ENCODE measurements at regions not wholly inside any gene's neighbourhood (a gene's known extent, or its start where the extent isn't known, plus 50 kb on each side); places are given as distances from the start of the nearest gene placed in this dataset.
"Not testable (repeated sequence)": the region's sequence is repeated elsewhere in the genome, so short reads cannot be mapped to it uniquely, and the experiment has no call there.

GRCh38 chr20:29741594-29741893 is 1515.9 kb upstream of the DEFB115 start:
- Mint-ChIP-seq H3K4me3 (ENCODE audit: unreplicated experiment) (no peak overlapping the region), H3K27me3 (ENCODE audit: unreplicated experiment) (peaks cover 11% of the 10 kb centered on the region), H3K9me3 (ENCODE audit: unreplicated experiment) (peaks cover 21% of the 10 kb centered on the region), H3K4me1 (ENCODE audit: unreplicated experiment) (no peaks in the 10 kb centered on the region), H3K36me3 (ENCODE audit: low read depth, unreplicated experiment) (peaks cover 10% of the 10 kb centered on the region), H3K27ac (ENCODE audit: unreplicated experiment) (no peak overlapping the region)
- no peak for TF ChIP-seq CTCF (IDR thresholded peaks at IDR 0.05; ENCODE audit: unreplicated experiment)
- no peak for DNase-seq (ENCODE audit: low spot score)

- Mint-ChIP-seq H3K27me3 (ENCODE audit: unreplicated experiment) (peaks cover 11% of the 10 kb centered on the region), H3K27ac (ENCODE audit: unreplicated experiment) (no peak overlapping the region), H3K9me3 (ENCODE audit: unreplicated experiment) (peaks cover 21% of the 10 kb centered on the region), H3K4me3 (ENCODE audit: unreplicated experiment) (no peak overlapping the region), H3K36me3 (ENCODE audit: low read depth, unreplicated experiment) (peaks cover 10% of the 10 kb centered on the region), H3K4me1 (ENCODE audit: unreplicated experiment) (no peaks in the 10 kb centered on the region)
- no peak for TF ChIP-seq CTCF (IDR thresholded peaks at IDR 0.05; ENCODE audit: unreplicated experiment)
- no peak for DNase-seq (ENCODE audit: low spot score)
Observed at GRCh38 chr20:29741894-29742698, 1515.4 kb upstream of the DEFB115 start.

GRCh38 chr20:29742699-29743100 is 1514.8 kb upstream of the DEFB115 start:
- no peak overlapping the region for H3K27ac Mint-ChIP-seq (ENCODE audit: unreplicated experiment)
- peaks cover 10% of the 10 kb centered on the region for H3K36me3 Mint-ChIP-seq (ENCODE audit: low read depth, unreplicated experiment)
- DNase-seq (ENCODE audit: low spot score), result no peak
- TF ChIP-seq CTCF (IDR thresholded peaks at IDR 0.05; ENCODE audit: unreplicated experiment), result no peak
- peaks cover 11% of the 10 kb centered on the region for H3K27me3 Mint-ChIP-seq (ENCODE audit: unreplicated experiment)
- peaks cover 27% of the 10 kb centered on the region for H3K9me3 Mint-ChIP-seq (ENCODE audit: unreplicated experiment)
- no peaks in the 10 kb centered on the region for H3K4me1 Mint-ChIP-seq (ENCODE audit: unreplicated experiment)
- H3K4me3 Mint-ChIP-seq (ENCODE audit: unreplicated experiment), result no peak overlapping the region

- peaks cover 30% of the 10 kb centered on the region for H3K9me3 Mint-ChIP-seq (ENCODE audit: unreplicated experiment)
- H3K27me3 Mint-ChIP-seq (ENCODE audit: unreplicated experiment), result peaks cover 11% of the 10 kb centered on the region
- no peak overlapping the region for H3K27ac Mint-ChIP-seq (ENCODE audit: unreplicated experiment)
- no peak overlapping the region for H3K4me3 Mint-ChIP-seq (ENCODE audit: unreplicated experiment)
- no peak for TF ChIP-seq CTCF (IDR thresholded peaks at IDR 0.05; ENCODE audit: unreplicated experiment)
- DNase-seq (ENCODE audit: low spot score), result no peak
- peaks cover 10% of the 10 kb centered on the region for H3K36me3 Mint-ChIP-seq (ENCODE audit: low read depth, unreplicated experiment)
- no peaks in the 10 kb centered on the region for H3K4me1 Mint-ChIP-seq (ENCODE audit: unreplicated experiment)
Observed at GRCh38 chr20:29743101-29743931, 1514.1 kb upstream of the DEFB115 start.

DNA sequence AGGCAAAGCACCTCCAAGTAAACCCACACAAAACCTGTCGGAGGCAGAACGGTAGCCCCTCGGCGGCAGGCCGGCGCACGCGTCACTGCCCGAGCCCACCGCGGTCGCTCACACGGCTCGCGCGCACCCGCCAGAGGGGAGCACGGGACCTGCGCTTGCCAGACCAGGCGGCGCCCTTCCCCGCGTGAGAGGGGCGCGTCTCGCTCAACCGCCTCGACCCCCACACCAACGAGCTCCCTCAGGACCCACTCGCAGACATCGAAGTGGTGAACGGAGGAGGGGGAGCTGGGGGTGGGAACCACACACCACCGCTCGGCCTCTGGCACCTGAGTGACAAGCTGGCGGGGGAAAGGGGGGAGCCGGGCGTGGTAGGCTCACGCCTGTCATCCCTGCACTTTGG is 1513.4 kb upstream of the DEFB115 start:
- Mint-ChIP-seq H3K4me1 (ENCODE audit: unreplicated experiment) (no peaks in the 10 kb centered on the region), H3K4me3 (ENCODE audit: unreplicated experiment) (no peak overlapping the region), H3K27ac (ENCODE audit: unreplicated experiment) (no peak overlapping the region), H3K27me3 (ENCODE audit: unreplicated experiment) (peaks cover 11% of the 10 kb centered on the region), H3K36me3 (ENCODE audit: low read depth, unreplicated experiment) (peaks cover 10% of the 10 kb centered on the region), H3K9me3 (ENCODE audit: unreplicated experiment) (peaks cover 30% of the 10 kb centered on the region)
- DNase-seq (ENCODE audit: low spot score), result no peak
- no peak for TF ChIP-seq CTCF (IDR thresholded peaks at IDR 0.05; ENCODE audit: unreplicated experiment)

- not testable (repeated sequence) for H3K27ac Mint-ChIP-seq (ENCODE audit: unreplicated experiment); H3K4me3 Mint-ChIP-seq (ENCODE audit: unreplicated experiment); H3K4me1 Mint-ChIP-seq (ENCODE audit: unreplicated experiment); DNase-seq (ENCODE audit: low spot score)
- peaks cover 11% of the 10 kb centered on the region for H3K36me3 Mint-ChIP-seq (ENCODE audit: low read depth, unreplicated experiment)
- H3K27me3 Mint-ChIP-seq (ENCODE audit: unreplicated experiment), result peaks cover 11% of the 10 kb centered on the region
- H3K9me3 Mint-ChIP-seq (ENCODE audit: unreplicated experiment), result peaks cover 35% of the 10 kb centered on the region
Observed at GRCh38 chr20:29745534-29746245, 1511.8 kb upstream of the DEFB115 start.
